CD4-positive, alpha-beta T cell treated with Interleukin-10 for 1 hour (primary cell): ENCODE measurements at regions not wholly inside any gene's neighbourhood (a gene's known extent, or its start where the extent isn't known, plus 50 kb on each side); places are given as distances from the start of the nearest gene placed in this dataset.
"Not testable (repeated sequence)": the region's sequence is repeated elsewhere in the genome, so short reads cannot be mapped to it uniquely, and the experiment has no call there.

Source experiments
- DNase-seq: peaks from one replicate; pipeline ENCODE4 v3.0.0-alpha.2; 2020

DNA sequence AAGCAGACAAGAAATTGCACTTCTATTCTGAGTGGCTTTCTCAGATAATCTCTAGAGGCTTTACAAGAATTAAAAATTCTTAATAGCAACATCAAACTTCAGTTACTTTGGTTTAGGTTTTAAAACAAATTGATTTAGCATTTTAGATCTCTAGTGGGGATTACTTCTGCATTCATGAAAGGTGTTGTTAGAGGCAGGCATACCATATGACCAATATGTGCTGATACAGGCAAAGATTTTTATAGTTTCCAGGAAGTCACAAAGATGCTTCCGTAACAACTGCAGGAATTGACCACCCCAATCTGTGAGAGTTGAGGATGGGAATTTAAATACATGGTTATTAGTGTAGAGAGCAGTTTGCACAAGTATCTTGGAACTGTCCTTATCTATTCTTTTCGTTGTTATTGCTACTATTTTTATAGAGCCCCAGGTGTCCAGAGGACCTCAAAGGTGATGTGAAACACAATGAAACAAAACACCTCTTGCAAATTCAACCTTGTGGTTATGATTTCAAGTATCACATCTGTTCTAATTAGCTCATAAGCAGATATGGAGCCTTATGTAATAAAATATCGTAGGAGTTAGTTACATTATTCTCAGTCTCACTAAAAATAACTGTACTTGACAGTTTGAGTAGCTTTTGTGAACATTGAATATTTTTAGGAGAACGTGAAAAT, 512.7 kb upstream of the ADGRL4 start:
- DNase-seq, result no peak

DNA sequence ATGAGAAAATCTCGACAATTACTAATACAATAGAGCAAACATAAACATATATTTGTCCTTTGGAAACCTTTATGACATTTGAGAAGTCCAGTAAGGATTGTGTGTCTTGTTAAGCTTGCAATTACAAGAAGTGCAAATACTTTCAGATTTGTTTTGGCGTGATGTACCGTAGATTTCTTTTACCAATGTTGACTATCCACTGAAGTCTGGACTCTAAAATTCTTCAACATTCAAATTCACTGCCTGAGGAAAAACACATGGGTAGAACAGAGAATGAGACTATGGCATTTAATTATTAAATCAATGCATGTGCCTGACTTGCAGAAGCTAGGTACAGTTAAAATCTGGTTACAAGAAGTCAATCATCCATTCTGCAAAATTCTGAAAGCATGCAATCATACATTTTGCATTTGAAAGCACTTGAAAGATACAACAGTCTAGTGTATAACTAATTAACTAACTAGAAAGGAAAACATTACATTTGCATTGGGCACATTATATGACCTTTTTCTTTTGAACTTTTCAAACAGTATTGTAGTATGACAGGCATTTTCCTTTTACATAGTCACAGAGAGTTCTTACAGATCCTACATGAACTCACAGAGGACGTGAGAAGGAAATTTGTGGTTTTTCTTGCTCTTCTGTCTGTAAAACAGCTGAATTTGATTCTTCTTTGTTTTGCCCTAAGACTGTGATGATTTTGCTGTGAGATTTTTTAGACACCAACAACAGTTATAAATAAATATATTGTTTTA, 511.1 kb upstream of the ADGRL4 start:
- DNase-seq, result no peak

DNA sequence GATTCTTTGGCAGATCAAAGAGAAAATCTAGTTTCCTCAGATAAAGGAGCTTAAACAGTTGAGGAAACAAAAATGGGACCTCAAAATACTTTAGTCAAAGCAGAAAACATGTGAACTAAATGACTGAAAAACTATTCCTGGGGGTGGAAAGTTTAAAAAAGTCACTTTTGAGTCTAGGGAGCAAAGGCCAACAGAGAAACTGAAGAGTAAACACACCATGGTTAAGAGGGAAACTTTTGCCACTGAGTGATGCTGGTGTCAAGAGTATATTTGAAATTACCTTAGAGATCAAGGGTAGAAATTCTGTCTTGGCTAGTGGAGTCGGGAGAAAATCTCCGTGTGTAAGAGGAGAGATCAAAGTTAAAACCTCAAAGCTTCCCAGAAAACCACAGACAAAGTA, 501.2 kb upstream of the ADGRL4 start:
- DNase-seq, result no peak

DNA sequence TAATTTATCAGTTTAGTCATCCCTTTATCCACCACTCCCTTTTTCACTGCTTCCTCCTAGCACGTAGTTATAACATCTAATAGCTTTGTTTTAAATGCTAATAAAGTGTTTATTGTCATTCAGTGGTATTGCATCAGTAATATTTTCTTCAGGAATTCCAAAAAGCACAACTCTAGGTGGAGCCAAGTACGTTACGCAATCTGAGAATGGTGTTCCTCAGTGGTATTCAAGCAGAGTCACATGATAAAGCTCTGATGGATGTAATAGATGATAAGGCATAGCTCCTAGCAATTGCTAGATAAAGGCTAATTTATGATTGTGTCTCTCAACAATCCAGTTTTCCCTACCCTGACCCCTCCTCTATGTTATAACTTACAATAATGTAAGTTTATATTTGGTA, 494.6 kb upstream of the ADGRL4 start:
- DNase-seq, result no peak

DNA sequence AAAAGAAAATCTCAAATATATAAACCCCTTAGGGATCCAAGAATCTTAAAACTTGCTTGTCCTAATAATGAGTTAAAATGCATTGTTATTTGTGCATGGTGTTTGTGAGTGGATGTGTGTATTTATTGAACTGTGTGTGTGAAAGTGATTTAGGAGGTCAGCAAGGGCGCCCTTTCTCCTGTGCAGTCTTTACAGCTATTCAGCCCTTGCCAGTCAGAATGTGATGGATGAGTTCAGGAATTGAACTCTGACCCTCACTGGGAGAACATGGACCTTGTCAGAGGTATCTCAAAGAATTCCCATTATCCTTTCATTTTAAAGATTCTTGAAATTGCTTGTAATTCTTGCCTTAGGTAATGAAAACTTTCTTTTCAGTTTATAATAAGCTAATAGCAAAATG, 493.0 kb upstream of the ADGRL4 start:
- DNase-seq, result no peak

DNA sequence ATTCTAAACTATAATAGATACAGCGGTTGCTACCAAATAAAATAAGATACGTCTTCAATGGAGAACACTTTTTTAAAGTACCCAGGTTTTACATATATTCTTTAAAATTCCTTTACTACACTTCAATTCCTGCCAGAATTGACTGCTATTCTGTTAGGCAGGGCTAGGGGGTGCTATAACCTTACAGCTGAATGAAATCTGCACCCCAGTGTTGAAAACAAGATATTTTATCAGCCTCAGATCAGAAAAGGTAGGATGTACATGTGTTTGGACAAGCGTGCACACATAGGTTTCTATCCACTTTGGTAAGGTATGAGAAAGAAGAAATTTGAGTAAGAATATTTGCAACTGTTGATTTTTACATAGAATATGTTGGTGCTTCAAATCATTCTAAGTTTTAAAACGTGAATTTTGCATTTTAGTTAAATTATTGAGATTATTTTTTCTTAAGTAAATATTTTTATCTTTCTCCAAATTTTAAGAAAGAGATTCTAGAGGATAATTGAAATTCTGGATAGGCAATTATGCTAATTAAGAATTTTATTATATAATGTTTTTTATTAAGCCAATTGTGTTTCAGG, 490.8 kb upstream of the ADGRL4 start:
- DNase-seq, result no peak

DNA sequence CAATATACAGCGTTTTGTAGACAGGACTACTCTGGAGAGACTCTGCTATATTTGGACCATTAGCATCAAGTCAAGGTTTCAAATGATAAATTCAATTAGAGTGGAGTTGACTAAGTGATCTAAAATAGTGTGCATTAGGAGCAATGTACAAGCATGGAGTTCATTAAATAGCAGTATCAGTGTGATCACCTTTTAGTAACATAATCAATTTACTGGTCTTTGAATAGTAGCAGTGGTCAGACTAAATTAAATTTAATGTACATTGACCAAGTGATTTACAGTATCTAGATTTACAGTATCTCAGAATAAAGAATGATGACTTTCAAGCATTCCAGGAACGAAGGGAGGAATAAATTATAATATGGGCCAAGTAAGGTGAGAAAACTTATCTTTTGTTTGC, 489.6 kb upstream of the ADGRL4 start:
- DNase-seq, result no peak

DNA sequence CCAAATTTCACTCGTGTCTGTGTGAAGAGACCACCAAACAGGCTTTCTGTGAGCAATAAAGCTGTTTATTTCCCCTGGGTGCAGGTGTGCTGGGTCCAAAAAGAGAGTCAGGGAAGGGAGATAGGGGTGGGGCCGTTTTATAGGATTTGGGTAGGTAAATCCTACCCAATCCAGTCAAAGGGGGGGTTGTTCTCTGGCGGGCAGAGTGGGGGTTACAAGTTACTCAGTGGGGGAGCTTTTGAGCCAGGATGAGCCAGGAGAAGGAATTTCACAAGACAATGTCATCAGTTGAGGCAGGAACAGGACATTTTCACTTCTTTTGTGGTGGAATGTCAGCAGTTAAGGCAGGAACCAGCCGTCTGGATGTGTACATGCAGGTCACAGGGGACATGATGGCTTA, 487.2 kb upstream of the ADGRL4 start:
- DNase-seq, result not testable (repeated sequence)

DNA sequence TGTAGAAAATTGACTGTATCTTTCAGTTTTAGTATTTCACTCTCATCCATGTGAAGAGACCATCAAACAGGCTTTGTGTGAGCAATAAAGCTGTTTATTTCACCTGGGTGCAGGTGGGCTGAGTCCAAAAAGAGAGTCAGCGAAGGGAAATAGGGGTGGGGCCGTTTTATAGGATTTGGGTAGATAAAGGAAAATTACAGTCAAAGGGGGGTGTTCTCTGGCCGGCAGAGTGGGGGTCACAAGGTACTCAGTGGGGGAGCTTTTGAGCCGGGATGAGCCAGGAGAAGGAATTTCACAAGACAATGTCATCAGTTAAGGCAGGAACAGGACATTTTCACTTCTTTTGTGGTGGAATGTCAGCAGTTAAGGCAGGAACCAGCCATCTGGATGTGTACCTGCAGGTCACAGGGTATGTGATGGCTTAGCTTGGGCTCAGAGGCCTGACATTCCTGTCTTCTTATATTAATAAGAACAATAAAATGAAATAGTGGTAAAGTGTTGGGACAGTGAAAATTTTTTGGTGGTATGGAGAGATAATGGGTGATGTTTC, 482.1 kb upstream of the ADGRL4 start:
- DNase-seq, result not testable (repeated sequence)

DNA sequence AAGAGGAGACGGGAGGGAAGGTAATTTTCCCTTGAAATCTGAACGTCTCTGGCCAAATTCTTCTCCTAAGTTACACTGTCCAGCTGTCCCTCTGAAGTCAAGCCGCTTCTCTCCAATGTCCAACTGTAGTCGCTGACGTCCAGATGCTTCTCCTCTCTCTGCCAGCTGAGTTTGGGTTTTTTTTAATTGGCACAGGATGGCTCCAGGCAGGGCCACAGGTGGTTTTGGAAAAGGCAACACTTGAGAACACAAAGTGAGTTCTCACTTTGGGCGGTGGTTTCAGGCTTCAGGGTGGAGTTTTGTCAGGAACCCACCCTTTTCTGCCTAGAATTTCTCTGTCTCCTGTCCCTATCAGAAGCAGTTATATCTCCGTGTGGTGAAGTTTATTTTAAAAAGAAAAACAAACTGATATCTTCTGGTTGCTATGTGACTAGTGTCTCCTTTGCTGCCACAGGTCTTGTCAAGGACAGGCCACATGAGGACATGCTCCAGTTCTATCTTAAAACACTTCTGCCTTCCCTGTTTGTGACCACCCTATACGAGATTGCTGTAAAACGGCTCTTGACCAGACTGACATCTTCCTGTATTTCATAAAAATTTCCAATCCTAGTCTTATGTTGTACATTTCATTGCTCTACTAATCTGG, 472.3 kb upstream of the ADGRL4 start:
- no peak for DNase-seq

DNA sequence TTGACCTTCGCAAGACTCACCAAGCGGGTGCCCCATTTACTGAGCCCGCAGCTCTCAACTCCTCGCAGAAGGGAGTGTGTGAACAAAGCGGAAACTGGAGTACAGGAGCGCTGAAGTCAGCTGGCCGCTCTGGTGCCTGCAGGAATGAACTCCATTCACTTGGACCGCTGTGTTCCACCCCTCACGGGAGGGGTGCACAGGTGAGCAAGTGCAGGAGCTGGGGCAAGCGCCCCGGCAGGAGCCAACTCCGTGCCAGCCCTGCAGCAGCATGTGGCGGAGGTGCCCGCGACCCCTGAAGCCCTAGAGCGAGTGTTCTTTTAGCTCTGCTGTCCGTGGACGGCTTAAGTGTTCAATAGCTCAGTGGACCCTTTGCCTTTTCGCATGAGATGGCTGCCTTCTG, 471.6 kb upstream of the ADGRL4 start:
- no peak for DNase-seq

DNA sequence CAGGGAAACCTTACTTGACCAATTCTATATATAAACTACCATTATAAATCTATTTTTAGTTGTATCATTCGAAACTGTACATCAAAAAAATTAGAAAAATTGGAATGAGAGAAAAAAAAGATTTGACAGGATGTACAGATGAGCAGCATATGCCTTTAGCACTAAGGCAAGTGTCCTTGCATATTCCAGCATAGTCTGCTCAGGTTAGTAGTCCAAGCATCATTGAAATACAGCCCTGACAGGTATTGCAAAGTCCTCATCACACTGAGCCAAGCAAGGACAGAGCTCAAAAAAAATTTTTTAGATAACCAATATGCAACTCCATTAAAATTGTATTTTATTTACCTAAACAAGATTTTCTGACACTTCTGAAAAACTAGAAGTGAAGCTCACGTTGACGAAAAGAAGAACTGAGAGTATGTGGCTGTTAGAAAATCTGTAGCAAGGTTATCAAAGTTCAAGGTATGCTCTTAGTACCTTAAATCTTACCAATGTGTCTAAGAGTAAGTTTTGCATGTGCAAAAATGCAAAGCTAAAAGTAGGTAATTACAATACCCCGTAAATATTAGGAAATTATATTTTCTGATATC, 465.6 kb upstream of the ADGRL4 start:
- DNase-seq, result no peak

DNA sequence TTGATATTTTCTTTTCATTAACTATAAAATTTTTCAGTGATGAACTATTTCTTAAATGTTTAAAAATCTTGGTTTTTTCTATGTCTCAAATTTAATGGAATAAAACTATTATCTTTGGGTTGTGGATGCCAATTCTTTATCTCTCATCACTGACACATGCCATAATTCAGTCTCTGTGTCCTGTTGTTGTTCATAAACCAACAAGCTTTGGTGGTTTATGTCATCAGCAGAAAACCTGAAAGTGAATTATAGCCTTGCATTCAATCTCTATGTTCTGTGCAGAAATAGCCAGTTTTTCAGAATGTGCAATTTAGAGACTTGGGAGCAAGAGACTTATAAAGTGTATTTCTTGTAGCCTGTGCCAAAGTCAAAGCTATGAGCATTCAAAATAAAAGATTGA, 462.6 kb upstream of the ADGRL4 start:
- no peak for DNase-seq

DNA sequence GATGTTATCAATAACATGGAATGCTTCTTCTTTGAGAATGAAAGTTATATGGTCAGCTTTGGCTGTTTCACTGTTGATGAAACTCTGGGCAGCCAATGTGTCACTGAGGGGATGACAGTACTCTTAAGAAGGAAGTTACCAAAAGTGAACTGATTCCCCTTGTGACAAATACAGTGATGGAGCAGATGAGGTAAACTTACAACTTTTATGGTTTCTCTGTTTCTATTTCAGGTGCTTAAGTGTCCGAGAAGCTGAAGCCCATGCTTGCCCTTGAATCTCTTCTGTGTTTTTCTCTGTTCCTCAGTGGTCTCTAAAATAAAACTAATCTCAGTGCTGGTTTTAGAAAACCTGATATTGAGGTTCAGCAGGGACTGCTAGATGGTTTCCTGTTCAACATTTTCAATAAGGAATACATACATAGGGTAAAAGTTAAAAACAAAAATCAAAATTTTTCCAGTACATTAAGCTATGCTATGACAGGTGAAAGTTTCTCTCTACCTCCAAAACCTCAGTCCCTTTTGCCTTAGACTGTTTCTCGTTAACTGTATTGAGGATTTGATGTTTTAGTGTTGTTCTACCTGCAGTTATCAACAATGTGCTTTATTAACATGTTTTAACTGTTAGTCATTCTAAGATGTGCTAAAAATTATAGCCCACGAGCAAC, 454.4 kb upstream of the ADGRL4 start:
- DNase-seq, result no peak

DNA sequence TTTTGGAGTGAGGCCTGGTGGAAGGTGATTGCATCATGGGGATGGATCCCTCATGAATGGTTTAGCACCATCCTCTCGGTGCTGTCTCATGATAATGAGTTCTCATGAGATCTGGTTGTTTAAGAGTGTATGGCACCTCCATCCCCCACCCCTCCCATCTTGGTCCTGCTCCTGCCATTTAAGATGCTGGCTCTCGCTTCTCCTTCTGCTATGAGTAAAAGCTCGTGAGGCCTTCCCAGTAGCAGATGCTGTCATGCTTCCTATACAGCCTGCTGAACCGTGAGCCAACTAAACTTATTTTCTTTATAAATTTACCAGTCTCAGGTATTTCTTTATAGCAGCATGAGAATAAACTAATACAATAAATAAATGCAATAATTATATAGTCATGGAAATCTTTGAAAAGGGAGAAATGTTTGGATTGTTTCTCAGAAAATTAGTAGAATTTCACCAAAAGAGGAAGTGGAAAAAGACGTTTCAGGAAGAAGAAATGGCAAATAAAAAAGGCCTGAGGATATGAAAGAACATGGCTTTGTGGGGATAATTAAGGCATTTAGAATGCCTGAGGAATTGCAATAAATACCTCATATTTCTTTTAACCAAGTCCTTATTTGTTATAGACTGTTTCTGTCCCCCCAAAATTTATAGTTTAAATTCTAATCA, 451.2 kb upstream of the ADGRL4 start:
- no peak for DNase-seq

DNA sequence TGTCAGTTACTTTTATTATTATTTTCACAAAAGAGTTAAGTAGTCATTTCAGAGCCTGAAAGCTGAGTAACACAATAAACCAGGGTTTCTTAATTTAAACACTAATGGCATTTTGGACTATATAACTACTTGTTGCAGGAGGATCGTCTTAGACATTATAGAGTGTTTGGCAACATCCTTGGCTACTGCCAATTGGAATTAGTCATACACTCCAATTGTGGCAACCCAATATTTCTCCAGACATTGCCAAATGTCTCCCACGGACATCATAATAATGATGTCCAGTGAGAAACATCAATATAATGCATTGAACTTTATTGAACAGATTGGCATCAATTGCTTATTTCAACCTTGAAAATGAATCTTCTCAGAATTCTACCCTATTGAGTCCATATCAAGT, 441.9 kb upstream of the ADGRL4 start:
- no peak for DNase-seq

DNA sequence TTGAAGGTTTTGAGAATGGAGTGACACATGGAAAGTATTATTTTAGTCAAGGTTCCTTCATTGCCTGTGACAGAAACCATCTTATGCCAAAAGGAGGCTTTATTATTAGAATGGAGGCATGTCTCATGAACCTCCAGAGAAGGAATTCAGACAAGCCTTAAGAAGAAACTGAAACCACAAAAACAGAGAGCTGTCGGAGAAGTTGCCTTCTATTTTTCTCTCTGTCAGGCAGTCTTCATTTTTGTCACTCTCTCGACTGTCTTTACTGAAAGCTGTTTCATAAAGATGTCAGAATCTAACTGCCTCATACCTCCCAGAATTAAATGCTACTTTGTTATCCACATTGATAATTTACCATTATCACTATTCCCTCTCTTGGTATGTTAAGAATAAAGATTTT, 434.7 kb upstream of the ADGRL4 start:
- DNase-seq, result no peak

DNA sequence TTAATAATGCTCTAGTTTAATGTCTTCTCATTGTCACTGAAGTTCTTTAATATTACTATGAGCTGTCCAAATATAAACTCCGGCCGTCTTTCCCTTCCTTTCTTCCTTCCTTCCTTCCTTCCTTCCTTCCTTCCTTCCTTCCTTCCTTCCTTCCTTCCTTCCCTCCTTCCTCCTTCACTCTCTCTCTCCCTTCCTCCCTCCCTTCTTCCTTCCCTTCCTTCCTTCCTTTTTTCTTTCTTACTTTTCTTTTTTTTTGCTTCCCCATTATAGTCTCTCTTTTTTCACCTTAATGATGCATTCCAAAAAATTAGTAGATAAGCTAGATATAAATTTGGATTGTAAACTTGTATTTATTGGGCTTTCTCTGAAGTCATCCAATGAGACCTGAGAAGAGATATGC, 431.0 kb upstream of the ADGRL4 start:
- no peak for DNase-seq

DNA sequence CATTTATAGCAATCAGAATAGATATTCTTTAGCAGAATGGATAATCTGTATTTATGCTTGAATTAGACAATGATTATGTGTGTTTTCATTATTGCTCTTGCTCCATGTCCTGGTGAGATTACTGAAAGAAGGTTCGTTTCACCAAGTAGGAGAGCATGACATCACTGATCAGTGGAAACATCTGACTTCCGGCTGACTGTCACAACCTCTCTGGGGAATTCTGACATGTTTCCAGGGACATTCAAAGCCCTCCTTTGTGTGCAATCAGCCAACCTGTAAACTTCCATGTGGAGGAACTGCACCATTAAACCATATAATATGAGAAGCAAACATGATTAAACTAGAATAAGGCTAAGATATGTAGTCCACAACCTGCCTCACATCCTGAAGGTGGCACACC, 424.8 kb upstream of the ADGRL4 start:
- DNase-seq, result no peak

DNA sequence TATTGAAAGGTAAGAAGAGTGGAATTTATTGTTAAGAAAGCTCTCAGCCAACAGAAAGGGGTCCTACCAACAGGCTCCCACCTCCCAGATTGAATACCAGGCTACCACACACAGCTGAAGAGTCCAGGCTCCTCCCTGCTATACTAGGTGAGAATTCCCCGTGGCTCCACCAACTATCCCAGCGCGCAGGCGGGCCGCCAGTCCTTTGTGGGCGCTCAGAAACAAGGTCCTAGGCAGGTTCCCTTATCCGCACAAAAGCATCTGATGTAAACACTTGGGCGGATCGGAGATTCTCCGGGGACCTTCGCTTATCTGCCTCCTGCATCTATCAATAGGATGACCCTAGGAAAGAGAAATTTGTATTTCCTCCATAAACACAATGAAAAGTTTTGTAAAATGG, 423.9 kb upstream of the ADGRL4 start:
- DNase-seq, result no peak

DNA sequence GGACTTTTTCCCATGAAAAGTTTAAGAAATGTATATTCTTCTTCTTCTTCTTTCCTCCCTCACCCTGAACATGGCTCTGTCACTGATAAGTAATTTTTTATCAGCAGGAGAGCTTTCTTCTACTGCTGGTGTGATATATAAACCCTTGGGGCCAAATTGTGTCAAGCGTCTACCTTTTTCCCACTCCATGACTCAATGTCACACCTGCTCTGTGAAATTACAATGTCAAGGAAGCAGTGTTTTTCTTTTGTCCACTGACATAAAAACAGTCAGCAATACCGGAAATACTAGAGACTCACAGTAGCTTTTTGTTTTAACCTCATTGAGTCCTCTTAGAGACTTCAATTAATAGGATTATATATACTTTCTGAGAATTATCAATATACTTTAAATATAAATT, 416.2 kb upstream of the ADGRL4 start:
- DNase-seq, result no peak

DNA sequence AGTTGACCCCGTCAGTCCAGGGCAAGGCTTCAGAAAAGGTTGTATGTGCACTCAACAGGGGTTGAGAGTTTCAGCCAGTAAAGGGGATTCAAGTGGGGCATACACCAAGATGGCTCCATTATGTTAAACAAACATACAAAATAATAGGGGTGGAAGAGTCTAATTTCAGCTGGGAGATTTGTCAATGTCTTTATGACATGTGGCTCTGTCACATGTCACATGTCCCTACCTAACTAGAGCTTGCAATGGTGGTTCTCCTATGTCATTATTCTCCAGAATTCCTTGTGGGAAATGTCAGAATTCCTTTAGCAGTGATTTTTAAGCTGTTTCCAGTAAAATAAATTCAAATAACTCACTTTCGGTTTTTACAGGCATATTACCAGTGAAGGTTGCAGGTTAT, 392.0 kb upstream of the ADGRL4 start:
- DNase-seq, result no peak
